B cell (primary cell): ENCODE measurements at regions not wholly inside any gene's neighbourhood (a gene's known extent, or its start where the extent isn't known, plus 50 kb on each side); places are given as distances from the start of the nearest gene placed in this dataset.

ENCODE experiments used
- ATAC-seq: fragments of 200-7000 bp; cut with Tn5 transposase; one replicate; pipeline ENCODE4 v1.10.0; 2021; ENCODE audit warnings: low read depth, mild to moderate bottlenecking, moderate number of reproducible peaks, moderate library complexity
- CTCF ChIA-PET: fragments of 350-600 bp; sonication (Branson Sonifier 250); formaldehyde crosslinking; loops from one replicate; lab custom pipeline; 2021; ENCODE audit warnings: antibody characterized with exemption, inconsistent platforms; lab: Charles Lee
- POLR2A ChIA-PET: fragments of 350-600 bp; sonication (Branson Sonifier 250); formaldehyde crosslinking; loops from one replicate; lab custom pipeline; 2021; ENCODE audit warnings: antibody characterized with exemption; lab: Charles Lee
- DNase-seq: peaks from one replicate; pipeline ENCODE4 v3.0.0; 2013
- H2AFZ ChIP-seq: 2 replicates; pipeline ENCODE4 v1.6.1; 2012; ENCODE audit warnings: mild to moderate bottlenecking, low read depth, low read length; ENCODE audit not compliant: insufficient read depth, poor library complexity, severe bottlenecking
- H3K27ac ChIP-seq, 2 donors: 1 replicate in 1 of 2; 2 replicates in 1 of 2; pipeline ENCODE4 v1.5.1; 2012 to 2013; ENCODE audit warnings: low read length in 2 of 2, mild to moderate bottlenecking in 2 of 2, moderate library complexity in 1 of 2
- H3K27me3 ChIP-seq, 4 experiments: fragments of 200-600 bp in 1 of 4; sonication (generic) in 1 of 4; replicated peaks in 1 of 4; 1 replicate in 2 of 4; 2 replicates in 2 of 4; pipeline versions ENCODE4 v1.6.1 to v1.7.0; 2013 to 2016; ENCODE audit warnings: low read length in 3 of 4, mild to moderate bottlenecking in 2 of 4, mixed read lengths in 1 of 4, moderate library complexity in 1 of 4; ENCODE audit not compliant: insufficient read depth in 4 of 4, control insufficient read depth in 3 of 4; ENCODE audit errors: control extremely low read depth in 1 of 4
- H3K36me3 ChIP-seq, 2 experiments: replicated peaks in 1 of 2; 1 replicate in 1 of 2; 2 replicates in 1 of 2; pipeline versions ENCODE4 v1.6.1 to v1.7.1; 2013; ENCODE audit warnings: low read length in 1 of 2; ENCODE audit not compliant: insufficient read depth in 2 of 2, control insufficient read depth in 1 of 2; ENCODE audit errors: control extremely low read depth in 1 of 2, extremely low read depth in 1 of 2
- H3K4me1 ChIP-seq, 2 donors: fragments of 200-600 bp in 1 of 2; sonication (generic) in 1 of 2; 1 replicate in 1 of 2; 2 replicates in 1 of 2; pipeline versions ENCODE4 v1.5.1 to v1.6.1; 2013 to 2017; ENCODE audit warnings: low read length in 2 of 2; ENCODE audit not compliant: control insufficient read depth in 2 of 2, insufficient read depth in 2 of 2
- H3K4me2 ChIP-seq: replicated peaks from 2 replicates; pipeline ENCODE3; 2012; ENCODE audit warnings: mild to moderate bottlenecking, low read depth, low read length; ENCODE audit not compliant: poor library complexity, severe bottlenecking
- H3K4me3 ChIP-seq, 5 experiments: fragments of 200-600 bp in 1 of 5; sonication (generic) in 1 of 5; 1 replicate in 3 of 5; 2 replicates in 2 of 5; pipeline versions ENCODE4 v1.5.1 to v1.7.0; 2011 to 2016; ENCODE audit warnings: low read length in 4 of 5, mild to moderate bottlenecking in 4 of 5, low read depth in 2 of 5, control low read depth in 1 of 5, moderate library complexity in 1 of 5; ENCODE audit not compliant: insufficient read depth in 1 of 5; ENCODE audit errors: control extremely low read depth in 1 of 5, extremely low read depth in 1 of 5
- H3K79me2 ChIP-seq: fragments of 200-600 bp; sonication (generic); one replicate; pipeline ENCODE4 v1.6.0; 2016; ENCODE audit warnings: low read length; ENCODE audit not compliant: control insufficient read depth, insufficient read depth
- H3K9ac ChIP-seq: fragments of 200-600 bp; sonication (generic); 2 replicates; pipeline ENCODE4 v1.6.1; 2017; ENCODE audit warnings: mild to moderate bottlenecking, low read length, moderate library complexity
- H3K9me3 ChIP-seq, 3 donors: one replicate each; pipeline versions ENCODE4 v1.6.1 to v1.7.1; 2013; ENCODE audit warnings: low read length in 2 of 3; ENCODE audit not compliant: control insufficient read depth in 2 of 3, insufficient read depth in 1 of 3; ENCODE audit errors: control extremely low read depth in 1 of 3
- H4K20me1 ChIP-seq: 2 replicates; pipeline ENCODE4 v1.6.0; 2012; ENCODE audit warnings: mild to moderate bottlenecking, low read length; ENCODE audit not compliant: insufficient read depth, control insufficient read depth, poor library complexity, severe bottlenecking
- H3K27ac Mint-ChIP-seq: one replicate; pipeline ENCODE4 v1.8.0; 2021; ENCODE audit warnings: mixed read lengths
- H3K27me3 Mint-ChIP-seq: one replicate; pipeline ENCODE4 v1.8.0; 2021; ENCODE audit warnings: mixed read lengths
- H3K4me1 Mint-ChIP-seq: one replicate; pipeline ENCODE4 v1.8.0; 2021; ENCODE audit warnings: mixed read lengths
- H3K4me3 Mint-ChIP-seq: one replicate; pipeline ENCODE4 v1.8.0; 2021; ENCODE audit warnings: mixed read lengths
- H3K9me3 Mint-ChIP-seq: one replicate; pipeline ENCODE4 v1.8.0; 2022; ENCODE audit warnings: mixed read lengths; ENCODE audit not compliant: insufficient read depth
- CTCF ChIP-seq: fragments of 200-600 bp; IDR thresholded peaks from one replicate; pipeline ENCODE4 v1.8.0; 2022; ENCODE audit warnings: antibody characterized with exemption, mild to moderate bottlenecking
- EZH2 ChIP-seq: IDR thresholded peaks from 2 replicates; pipeline ENCODE4 v1.6.1; 2012; ENCODE audit warnings: borderline replicate concordance, low read depth, mild to moderate bottlenecking, moderate library complexity, low read length; ENCODE audit not compliant: insufficient read depth, poor library complexity, severe bottlenecking
- WGBS: methylation state at CpG from one replicate; pipeline ENCODE4 v1.1.5; 2013; ENCODE audit warnings: missing lambda C conversion rate; ENCODE audit not compliant: insufficient coverage; 5-methylcytosine and 5-hydroxymethylcytosine counted together
- intact Hi-C: fragments of 100-400 bp; cut with micrococcal nuclease; formaldehyde crosslinking; loops from one replicate; pipeline ENCODE4 v1.10.0; 2022

- CTCF ChIA-PET, result interaction anchor here (1.2 kb wide), 1 partner anchor 1436 kb away, joined by 3 read pairs; no protein-coding TSS in a partner anchor
These were observed 293.6 kb downstream of the DSEL start for GRCh38 chr18:67222887-67223286.

GRCh38 chr18:67219821-67220220, 296.7 kb downstream of the DSEL start:
- POLR2A ChIA-PET, result no interaction called here
- H3K27ac ChIP-seq, result no peak overlapping the region
- intact Hi-C loops, result no loop called here
- H3K4me3 ChIP-seq, result no peak overlapping the region
- no peaks in the 10 kb centered on the region for H3K36me3 ChIP-seq
- no peaks in the 10 kb centered on the region for H3K9me3 Mint-ChIP-seq
- WGBS, result 83% methylated on average over 3 of the region's 5 CpGs
- ATAC-seq (no peak), DNase-seq (no peak)
- H3K4me1 Mint-ChIP-seq, result no peaks in the 10 kb centered on the region
- H3K4me2 ChIP-seq, result no peak overlapping the region
- H3K79me2 ChIP-seq, result no peaks in the 10 kb centered on the region
- no peak overlapping the region for H2AFZ ChIP-seq
- H4K20me1 ChIP-seq, result no peaks in the 10 kb centered on the region
- peaks cover 0 to 4% (median 0%) of the 10 kb centered on the region in 3 donors for H3K9me3 ChIP-seq
- H3K27me3 ChIP-seq, result no peaks in the 10 kb centered on the region
- H3K4me1 ChIP-seq, result no peaks in the 10 kb centered on the region
- H3K9ac ChIP-seq, result no peak overlapping the region
- no peak overlapping the region for H3K4me3 Mint-ChIP-seq
- TF ChIP-seq CTCF, result no peak
- TF ChIP-seq EZH2, result no peak
- no peaks in the 10 kb centered on the region for H3K27me3 Mint-ChIP-seq
- H3K27ac Mint-ChIP-seq, result no peak overlapping the region
- CTCF ChIA-PET, result interaction anchor here (1.7 kb wide), 1 partner anchor 294 kb away, joined by 7 read pairs; no protein-coding TSS in a partner anchor

More at GRCh38 chr18:67222887-67223286, 293.6 kb downstream of the DSEL start:
- H3K79me2 ChIP-seq, result no peaks in the 10 kb centered on the region
- no peaks in the 10 kb centered on the region for H3K36me3 ChIP-seq
- Mint-ChIP-seq H3K9me3 (no peaks in the 10 kb centered on the region), H3K4me3 (no peak overlapping the region), H3K27ac (no peak overlapping the region), H3K4me1 (no peaks in the 10 kb centered on the region), H3K27me3 (no peaks in the 10 kb centered on the region)
- DNase-seq (no peak), ATAC-seq (no peak)
- H3K9me3 ChIP-seq, result no peaks in the 10 kb centered on the region
- H3K4me1 ChIP-seq, result no peaks in the 10 kb centered on the region
- intact Hi-C loops, result no loop called here
- no peaks in the 10 kb centered on the region for H4K20me1 ChIP-seq
- no peak overlapping the region for H3K27ac ChIP-seq
- no peaks in the 10 kb centered on the region for H3K27me3 ChIP-seq
- no peak overlapping the region for H3K9ac ChIP-seq
- POLR2A ChIA-PET, result no interaction called here
- no peak overlapping the region for H3K4me3 ChIP-seq
- H3K4me2 ChIP-seq, result no peak overlapping the region
- no peak overlapping the region for H2AFZ ChIP-seq
- TF ChIP-seq EZH2 (no peak), CTCF (no peak)
